NCI-H82 (cell line): ENCODE measurements at regions not wholly inside any gene's neighbourhood (a gene's known extent, or its start where the extent isn't known, plus 50 kb on each side); places are given as distances from the start of the nearest gene placed in this dataset.
"Not testable (repeated sequence)": the region's sequence is repeated elsewhere in the genome, so short reads cannot be mapped to it uniquely, and the experiment has no call there.

Experiments
- DNase-seq: peaks from one replicate; lab custom pipeline; 2025; lab: John Stamatoyannopoulos, UW

DNA sequence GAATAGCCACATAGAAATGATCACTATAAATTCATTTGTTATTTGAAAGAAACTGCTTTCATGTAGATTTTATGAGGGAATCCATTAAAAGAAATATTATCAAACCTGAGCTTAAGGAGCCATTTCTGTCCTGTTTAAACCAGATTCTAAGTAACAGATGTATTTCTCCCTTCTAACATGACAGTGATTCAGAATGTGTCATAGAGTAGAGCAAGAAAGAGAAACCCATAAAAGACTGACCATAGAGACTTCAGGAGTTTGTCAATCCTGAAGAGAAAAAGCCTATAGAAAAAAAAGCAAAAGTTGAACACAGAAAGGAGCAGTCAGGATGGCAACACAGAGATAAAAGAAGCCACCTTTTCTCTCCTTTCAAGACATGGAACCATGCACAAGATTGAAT, 390.6 kb downstream of the PRIM2 start:
- not testable (repeated sequence) for DNase-seq

DNA sequence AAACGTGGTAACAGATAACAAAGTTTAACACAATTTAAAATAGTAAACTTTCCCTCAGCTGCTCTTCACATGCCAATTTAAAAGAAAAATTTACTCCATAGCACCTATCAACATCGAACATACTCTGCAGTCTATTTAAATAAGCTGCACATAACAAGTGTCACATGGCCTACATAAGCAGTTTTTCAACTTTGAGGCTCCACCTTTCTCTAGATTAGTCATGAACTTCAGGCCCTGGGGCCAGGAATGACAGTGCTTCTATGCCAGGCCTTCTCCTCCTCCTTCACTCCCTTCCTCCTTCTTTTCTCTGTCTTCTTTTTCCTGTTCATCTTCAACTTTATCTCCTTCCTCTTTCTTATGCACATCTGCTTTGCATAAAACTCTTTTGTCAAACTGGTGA, 405.1 kb downstream of the PRIM2 start:
- DNase-seq, result not testable (repeated sequence)

DNA sequence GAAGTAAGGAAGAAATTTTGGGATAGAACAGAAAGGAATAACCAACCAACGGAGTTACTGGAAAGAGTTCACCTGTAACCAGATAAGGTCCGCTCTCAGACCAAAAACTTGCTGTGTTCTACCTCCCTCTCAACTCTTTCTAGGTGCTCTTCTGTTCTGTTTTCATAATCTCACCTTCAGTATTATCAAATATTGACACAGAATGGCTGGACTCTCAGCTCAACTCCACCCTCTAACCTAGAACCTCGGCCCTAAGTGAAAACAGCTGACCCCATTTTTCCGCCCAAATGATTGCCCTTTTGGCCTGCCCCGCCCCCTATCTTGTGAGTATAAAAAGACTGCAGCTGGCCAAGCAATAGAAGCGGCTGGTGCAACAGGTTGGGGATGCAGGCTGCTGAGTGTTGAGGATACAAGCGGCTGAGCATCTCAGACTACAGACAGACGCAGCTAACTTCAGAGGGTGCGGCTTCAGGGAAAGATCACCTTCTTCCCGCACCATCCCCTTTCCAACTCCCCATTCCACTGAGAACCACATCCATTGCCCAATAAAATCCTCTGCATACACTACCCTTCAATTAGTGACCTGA, 406.5 kb downstream of the PRIM2 start:
- DNase-seq, result not testable (repeated sequence)

DNA sequence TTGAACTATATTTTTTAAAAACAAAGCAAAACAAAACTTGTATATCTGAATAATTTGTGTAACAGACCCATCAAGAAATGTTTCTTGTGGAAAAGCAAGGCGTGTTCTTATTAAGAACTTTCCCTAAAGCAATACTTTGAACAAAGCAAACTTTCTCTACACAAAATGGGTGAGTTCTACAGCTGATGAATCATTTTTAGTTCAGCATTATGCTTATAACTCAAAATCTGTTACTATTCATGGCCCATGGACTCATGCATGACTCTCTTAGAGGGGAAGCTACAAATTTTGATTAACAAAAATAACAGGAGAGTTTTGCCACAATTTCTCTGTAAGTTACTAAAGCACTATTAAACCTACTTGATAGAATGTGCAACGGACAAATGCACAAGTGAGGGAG, 412.0 kb downstream of the PRIM2 start:
- not testable (repeated sequence) for DNase-seq

DNA sequence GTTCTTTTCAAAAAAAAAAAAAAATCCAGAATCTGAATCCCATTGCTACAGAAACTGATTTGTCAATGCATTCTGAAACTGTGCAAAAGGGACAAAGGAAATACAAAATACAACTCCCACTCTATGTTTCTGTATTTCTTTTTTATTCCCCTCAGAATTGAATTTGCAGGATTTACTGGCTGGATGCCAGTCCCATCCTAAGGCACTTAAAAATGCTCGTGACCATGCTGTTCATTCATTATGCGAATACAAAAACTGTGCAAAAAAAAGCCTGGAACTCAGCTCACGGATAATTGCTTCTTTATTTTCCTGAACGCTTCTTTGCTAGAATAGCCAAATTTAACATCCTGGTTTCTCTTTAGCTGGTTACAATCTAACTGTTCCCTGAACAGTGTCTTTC, 413.3 kb downstream of the PRIM2 start:
- DNase-seq, result not testable (repeated sequence)

DNA sequence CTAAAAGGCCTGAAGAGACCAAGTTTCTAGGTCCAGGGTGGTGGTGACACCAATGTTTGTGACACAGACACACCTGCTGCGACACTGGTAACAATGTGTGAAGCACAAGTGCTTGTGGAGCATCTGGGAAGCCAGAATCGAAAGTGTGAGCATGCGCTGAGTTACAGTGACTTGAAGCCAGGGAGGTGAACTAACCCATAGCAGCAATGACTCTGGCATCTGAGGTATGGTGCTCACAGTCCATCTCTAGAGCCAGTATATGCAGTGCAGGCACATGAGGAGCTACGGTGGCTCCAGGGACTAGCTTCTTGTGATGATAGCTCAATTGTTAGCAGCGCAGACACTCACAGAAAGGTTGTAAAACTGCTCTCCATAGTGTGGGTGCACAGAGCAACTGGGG, 430.3 kb downstream of the PRIM2 start:
- not testable (repeated sequence) for DNase-seq

DNA sequence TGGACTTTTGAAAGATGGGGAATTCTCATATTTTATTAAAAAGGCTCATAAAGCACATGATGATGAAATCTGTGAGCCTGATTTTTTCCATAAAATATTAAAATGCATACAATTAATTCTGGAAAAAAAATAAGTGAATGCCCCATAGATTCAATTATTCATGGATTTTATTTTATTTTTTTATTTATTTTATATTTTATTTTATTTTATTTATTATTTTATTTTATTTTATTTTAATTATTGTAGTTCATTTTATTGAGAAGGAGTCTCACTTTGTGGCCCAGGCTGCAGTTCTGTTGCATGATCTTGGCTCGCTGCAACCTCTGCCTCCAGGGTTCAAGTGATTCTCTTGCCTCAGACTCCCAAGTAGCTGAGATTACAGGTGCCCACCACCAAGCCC, 442.4 kb downstream of the PRIM2 start:
- not testable (repeated sequence) for DNase-seq

DNA sequence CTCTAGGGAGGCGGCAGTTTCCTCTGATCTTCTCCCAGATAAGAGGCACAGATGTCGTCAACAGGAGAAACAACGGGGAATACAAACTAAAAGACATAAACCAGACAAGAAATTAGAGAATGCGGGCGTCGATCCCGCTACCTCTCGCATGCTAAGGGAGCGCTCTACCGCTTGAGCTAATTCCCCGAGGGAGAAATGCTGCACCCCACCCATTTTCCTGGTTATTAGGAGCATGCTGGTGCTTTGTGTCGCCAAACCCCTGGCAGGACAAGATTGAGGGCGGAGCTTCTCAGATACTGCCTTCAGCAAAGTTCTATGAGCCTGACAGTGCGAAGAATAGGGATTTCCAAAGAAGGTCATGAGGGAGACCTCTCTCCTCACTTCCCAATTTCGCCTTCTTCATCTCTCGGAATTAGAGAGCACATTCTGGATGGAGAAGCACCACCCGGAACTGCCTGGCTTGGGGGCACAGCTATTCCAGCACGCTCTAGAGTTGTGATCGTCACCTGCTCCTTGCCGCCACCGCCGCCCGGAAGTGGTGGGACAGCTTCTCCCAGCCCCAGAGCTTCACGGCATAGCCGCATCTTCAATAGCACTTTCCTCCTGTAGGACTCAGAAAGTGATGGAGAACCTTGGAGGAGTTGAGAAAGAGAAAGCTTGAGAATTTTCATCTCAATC, 475.4 kb downstream of the PRIM2 start:
- not testable (repeated sequence) for DNase-seq

DNA sequence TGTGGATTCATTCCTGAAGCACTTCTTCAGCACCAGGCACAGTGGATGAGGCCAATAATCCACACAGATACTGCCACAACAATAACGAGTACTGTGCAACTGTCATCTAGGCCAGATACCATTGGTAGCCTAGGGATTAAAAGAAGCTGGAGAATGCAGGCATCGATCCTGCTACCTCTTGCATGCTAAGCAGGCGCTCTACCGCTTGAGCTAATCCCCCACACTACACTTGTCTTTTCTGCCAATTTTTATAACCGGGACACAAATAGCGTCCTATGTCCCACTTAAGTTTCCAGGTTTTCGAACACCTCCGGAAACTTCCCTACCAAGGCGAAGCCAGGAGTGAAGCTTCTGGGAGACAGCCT, 475.9 kb downstream of the PRIM2 start:
- DNase-seq, result not testable (repeated sequence)

DNA sequence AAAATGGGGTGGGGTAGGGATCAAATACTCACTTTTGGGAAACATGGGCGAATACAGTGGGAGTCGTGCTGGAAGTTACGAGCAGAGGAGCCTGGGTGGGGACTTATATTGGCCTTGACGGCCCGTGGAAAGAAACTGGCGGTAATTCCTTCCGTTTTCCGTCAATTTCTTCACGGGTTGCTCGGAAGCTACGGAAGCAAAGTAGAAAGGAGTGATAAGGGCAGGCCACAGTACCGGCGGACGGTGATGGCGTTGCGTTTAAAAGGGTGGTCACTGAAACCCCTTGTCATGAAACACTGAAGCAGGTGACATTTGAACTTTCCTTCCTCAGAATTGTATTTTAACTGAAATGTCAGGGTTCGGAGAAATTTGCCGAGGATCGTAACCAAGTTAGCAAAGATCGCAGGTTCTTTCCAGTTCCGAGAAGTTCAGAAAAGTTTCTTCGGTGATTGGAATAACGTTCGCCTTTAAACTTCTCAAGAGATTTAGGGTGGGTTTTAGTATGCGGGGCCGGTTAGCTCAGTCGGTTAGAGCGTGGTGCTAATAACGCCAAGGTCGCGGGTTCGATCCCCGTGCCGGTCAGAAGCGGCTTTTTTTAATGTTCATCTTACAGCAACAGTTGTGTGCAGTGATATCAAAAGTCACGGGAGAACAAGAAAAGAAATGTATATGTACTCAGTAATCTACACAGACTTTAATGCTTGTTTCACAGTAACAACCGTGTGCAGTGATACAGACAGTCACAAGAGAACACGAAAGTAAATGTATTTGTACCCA, 482.5 kb downstream of the PRIM2 start:
- not testable (repeated sequence) for DNase-seq

DNA sequence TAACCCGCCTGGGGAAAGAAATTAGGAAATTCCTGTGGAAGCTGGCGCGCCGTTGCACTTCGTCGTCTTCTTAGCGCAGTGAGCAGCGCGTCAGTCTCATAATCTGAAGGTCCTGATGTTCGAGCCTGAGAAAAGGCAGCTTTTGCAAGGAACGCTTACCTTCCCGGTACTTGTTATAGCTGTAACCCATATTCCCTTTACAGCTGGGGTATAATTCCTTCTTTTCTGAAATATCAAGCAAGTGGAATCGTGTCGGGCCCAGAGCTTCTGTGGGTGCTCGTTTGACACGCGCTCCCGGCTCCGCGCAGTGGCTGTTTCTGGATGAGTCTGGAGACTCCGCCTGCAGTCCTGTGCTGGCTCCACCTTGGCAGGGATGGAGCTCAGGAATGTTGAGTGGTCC, 491.2 kb downstream of the PRIM2 start:
- not testable (repeated sequence) for DNase-seq

DNA sequence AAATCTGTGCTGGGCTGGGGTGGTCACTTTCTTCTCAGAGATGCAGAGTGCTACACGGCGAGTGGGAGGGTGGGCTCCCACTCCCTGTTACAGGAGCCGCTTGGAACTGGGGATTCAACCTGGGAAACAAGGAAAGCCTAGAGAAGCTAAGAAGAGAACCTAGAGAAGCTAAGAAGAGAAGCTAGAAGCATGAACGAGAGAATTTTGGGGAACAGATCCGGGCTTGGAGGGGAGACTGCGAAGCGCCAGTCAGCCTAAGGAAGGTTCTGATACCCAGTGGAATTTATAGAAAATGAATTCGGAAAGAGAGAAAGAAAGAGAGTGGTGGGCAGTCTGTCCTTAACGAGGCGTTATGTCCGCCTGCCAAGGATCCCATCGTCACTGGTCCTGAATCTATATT, 492.0 kb downstream of the PRIM2 start:
- DNase-seq, result not testable (repeated sequence)

DNA sequence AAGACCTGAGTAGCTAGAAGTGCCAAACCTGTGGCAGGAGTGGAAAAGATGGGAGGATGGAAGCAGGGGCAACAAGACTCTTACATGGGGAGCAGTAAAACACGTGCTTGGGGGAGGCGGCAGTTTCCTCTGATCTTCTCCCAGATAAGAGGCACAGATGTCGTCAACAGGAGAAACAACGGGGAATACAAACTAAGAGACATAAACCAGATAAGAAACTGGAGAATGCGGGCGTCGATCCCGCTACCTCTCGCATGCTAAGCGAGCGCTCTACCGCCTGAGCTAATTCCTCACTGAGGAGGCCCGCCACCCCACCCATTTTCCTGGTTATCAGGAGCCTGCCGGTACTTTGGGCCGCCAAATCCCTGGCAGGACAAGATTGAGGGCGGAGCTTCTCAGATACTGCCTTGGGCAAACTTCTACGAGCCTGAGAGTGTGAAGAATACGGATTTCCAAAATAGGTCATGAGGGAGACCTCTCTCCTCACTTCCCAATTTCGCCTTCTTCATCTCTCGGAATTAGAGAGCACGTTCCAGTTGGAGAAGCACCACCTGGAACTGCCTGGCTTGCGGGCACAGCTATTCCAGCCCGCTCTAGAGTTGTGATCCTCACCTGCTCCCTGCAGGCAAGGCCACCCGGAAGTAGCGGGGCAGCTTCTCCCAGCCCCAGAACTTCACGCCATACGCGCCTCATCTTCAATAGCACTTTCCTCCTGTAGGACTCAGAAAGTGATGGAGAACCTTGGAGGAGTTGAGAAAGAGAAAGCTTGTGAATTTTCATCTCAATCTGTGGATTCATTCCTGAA, 496.0 kb downstream of the PRIM2 start:
- peak; percentile 22 for DNase-seq

DNA sequence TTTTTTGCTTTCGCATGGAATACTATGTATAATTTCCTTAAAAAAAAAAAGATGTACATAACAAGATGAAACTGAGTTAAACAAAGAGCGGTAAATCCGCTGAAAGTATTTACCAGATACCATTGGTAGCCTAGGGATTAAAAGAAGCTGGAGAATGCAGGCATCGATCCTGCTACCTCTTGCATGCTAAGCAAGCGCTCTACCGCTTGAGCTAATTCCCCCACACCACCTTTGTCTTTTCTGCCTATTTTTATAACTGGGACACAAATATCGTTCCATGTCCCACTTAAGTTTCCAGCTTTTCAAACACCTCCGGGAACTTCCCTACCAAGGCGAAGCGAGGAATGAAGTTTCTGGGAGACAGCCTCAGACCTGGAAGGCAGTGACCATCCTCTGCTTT, 498.4 kb downstream of the PRIM2 start:
- not testable (repeated sequence) for DNase-seq

DNA sequence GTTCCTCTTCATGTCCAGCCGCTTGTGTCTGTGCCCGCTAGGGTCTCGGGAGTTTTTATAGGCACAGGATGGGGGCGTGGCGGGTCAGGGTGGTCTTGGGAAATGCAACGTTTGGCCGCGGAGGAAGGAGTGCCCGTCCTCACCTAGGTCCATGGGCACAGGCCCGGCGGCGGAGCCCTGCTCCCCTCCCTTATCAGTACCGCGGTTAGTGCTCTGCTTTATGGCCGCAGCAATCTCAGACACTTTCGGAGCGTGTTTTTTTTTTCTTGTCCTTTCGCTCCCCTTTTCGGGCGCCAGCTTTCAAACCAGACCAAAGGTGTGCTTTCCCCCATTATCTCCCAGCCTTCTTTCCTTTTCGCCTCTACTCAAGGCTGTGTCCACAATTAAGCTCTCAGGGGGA, 503.9 kb downstream of the PRIM2 start:
- DNase-seq, result not testable (repeated sequence)

DNA sequence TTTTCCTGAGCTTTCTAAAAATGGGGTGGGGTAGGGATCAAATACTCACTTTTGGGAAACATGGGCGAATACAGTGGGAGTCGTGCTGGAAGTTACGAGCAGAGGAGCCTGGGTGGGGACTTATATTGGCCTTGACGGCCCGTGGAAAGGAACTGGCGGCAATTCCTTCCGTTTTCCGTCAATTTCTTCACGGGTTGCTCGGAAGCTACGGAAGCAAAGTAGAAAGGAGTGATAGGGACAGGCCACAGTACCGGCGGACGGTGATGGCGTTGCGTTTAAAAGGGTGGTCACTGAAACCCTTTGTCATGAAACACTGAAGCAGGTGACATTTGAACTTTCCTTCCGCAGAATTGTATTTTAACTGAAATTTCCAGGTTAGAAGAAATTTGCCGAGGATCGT, 505.0 kb downstream of the PRIM2 start:
- not testable (repeated sequence) for DNase-seq

DNA sequence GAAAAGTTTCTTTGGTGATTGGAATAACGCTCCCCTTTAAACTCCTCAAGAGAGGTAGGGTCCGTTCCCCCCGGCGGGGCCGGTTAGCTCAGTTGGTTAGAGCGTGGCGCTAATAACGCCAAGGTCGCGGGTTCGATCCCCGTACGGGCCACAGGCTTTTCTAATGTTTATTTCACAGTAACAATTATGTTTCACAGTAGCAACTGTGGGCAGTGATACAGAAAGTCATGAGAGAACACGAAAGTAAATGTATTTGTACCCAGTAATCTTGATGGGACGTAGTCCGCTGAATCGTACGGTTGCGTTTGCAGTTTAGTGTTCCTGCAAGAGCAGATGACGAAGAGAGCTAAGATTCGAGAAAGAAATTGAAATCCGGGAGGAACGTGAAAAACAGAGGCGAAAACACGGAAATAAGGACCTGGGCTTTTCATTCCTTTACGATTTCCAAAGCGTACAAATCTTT, 505.5 kb downstream of the PRIM2 start:
- DNase-seq, result no peak

DNA sequence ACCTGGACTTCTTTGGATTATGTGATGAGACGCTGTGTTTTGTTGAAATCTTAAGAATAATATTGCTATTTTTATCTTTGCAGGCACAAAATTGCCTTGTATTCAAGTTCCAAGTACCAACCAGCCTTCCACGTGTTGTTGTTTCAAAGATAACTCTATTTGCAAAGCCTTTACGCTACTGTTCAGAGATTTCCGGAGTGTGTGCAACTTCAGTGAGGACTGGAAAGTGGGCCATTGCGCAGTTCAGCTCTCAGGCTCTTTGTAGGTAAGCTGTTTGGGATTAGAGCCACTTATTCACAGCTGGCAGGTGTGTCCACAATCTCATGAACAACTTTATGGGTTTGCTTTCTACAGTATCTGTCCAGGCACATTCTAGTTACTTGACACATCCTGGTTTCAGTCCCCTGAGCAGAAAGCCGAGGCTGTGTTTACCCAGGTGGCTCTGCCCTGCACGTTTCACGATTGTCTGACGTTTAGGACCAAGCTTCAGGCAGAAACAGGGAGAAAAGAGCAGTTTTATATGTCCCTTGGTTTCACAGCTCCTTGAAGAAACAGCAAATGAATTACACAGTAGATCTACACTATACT, 520.3 kb downstream of the PRIM2 start:
- DNase-seq, result not testable (repeated sequence)

DNA sequence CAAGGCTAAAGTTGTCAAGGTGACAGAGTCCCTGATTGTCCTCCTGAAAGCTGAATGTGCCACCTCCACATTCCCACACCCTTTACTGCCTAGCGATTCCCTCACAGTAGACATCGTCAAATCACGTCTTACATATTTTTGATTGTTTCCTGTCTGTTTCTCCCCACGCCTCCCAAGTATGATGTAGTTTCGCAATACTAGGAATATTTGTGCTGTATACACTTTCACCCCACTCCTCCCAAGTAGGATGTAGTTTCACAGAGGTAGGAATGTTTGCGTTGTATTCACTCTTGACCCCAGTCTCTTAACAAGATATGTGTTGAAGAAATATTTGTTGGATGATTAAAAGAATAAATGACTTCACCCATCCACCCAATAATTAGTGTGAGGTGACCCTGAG, 524.1 kb downstream of the PRIM2 start:
- DNase-seq, result not testable (repeated sequence)

DNA sequence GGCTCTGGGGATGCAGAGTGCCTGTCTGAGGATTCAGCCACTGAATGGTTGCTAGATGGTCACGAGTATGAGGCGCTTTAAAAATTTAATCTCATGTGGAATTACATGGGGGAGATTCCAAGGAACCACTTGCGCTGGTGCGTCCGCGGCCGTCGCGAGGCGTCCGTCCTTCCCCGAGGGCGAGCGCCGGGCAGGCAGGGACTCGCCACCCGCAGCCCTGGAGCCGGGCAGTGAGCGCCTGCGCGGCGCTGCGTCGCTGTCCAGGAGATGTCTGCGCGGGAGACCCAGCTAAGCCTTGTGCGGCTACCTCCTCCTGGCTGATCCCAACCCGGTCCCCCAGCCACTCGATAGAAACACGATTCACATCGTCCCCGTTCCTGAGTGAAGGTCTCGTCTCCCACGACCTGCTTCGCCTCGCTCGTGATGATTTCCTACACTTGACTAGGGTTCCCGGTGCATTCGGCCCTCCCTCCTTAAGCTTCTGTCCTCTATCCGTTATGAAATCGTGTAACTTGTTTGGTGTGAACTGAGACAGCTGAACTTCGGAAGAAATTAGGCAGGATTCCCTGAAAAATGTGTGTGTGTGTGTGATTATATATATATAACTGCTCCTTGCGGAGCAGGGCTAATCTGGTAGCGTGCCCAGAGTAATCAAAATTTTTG, 536.4 kb downstream of the PRIM2 start:
- peak; percentile 32 for DNase-seq
